NB4 (cell line): ENCODE measurements at regions not wholly inside any gene's neighbourhood (a gene's known extent, or its start where the extent isn't known, plus 50 kb on each side); places are given as distances from the start of the nearest gene placed in this dataset.

Source experiments
- DNase-seq: peaks from one replicate; pipeline ENCODE4 v3.0.0; 2010; ENCODE audit warnings: low read depth
- H3K4me3 ChIP-seq: one replicate; pipeline ENCODE4 v1.5.1; 2011; ENCODE audit warnings: mild to moderate bottlenecking, low read depth, low read length, moderate library complexity
- CTCF ChIP-seq: IDR thresholded peaks from one replicate; pipeline ENCODE4 v1.5.1; 2012; ENCODE audit warnings: low read depth, low read length
- MAX ChIP-seq: IDR thresholded peaks from 2 replicates; pipeline ENCODE4 v1.6.1; 2011; ENCODE audit warnings: low read depth, low read length
- MYC ChIP-seq: IDR thresholded peaks from 2 replicates; pipeline ENCODE4 v1.6.1; 2011; ENCODE audit warnings: low read depth, low read length
- POLR2A ChIP-seq: IDR thresholded peaks from 2 replicates; pipeline ENCODE4 v1.6.1; 2011; ENCODE audit warnings: mild to moderate bottlenecking; ENCODE audit not compliant: insufficient read length; ENCODE audit errors: extremely low read depth

- TF ChIP-seq MAX (peak; percentile 31), POLR2A (no peak), CTCF (no peak), MYC (peak; percentile 38; the same call in 1 of the 2 replicates)
- H3K4me3 ChIP-seq, result peak overlapping the region; percentile 11
- peak; percentile 78 for DNase-seq
Measured at GRCh38 chr2:196268538-196269338, 97.4 kb upstream of the STK17B start.

GRCh38 chr2:196271795-196272194 is 100.4 kb upstream of the STK17B start:
- no peak overlapping the region for H3K4me3 ChIP-seq
- no peak for DNase-seq

GRCh38 chr2:196274387-196274809 is 103.0 kb upstream of the STK17B start:
- TF ChIP-seq MAX (no peak), MYC (no peak), POLR2A (no peak), CTCF (no peak)
- DNase-seq, result peak; percentile 42

More at GRCh38 chr2:196271795-196272194, 100.4 kb upstream of the STK17B start:
- no peak for TF ChIP-seq POLR2A
- TF ChIP-seq MYC, result no peak
- no peak for TF ChIP-seq CTCF
- no peak for TF ChIP-seq MAX

GRCh38 chr2:196275646-196276352 is 104.4 kb upstream of the STK17B start:
- H3K4me3 ChIP-seq, result no peak overlapping the region
- peak; percentile 85 for DNase-seq
- TF ChIP-seq MAX (0 out of 2 replicates have a peak, but pooled peaks have one; percentile 47), POLR2A (no peak)

More at GRCh38 chr2:196274387-196274809, 103.0 kb upstream of the STK17B start:
- no peak overlapping the region for H3K4me3 ChIP-seq

GRCh38 chr2:196276421-196276820 is 105.0 kb upstream of the STK17B start:
- TF ChIP-seq MAX, result no peak
- TF ChIP-seq MYC, result no peak
- no peak for TF ChIP-seq POLR2A
- TF ChIP-seq CTCF, result no peak
- H3K4me3 ChIP-seq, result no peak overlapping the region
- peak; percentile 13 for DNase-seq

GRCh38 chr2:196277002-196277401 is 105.6 kb upstream of the STK17B start:
- H3K4me3 ChIP-seq, result no peak overlapping the region
- peak; percentile 78 for DNase-seq
- peak; percentile 28; the same call in 1 of the 2 replicates for TF ChIP-seq MYC
- TF ChIP-seq MAX, result no peak
- TF ChIP-seq POLR2A, result no peak
- peak; percentile 76 for TF ChIP-seq CTCF
